ENCODE measurements at regions not wholly inside any gene's neighbourhood (a gene's known extent, or its start where the extent isn't known, plus 50 kb on each side); places are given as distances from the start of the nearest gene placed in this dataset.
"Not testable (repeated sequence)": the region's sequence is repeated elsewhere in the genome, so short reads cannot be mapped to it uniquely, and the experiment has no call there.

GRCh38 chr3:5974630-5975322, 787.3 kb downstream of the EDEM1 start:
- no peak for DNase-seq (ENCODE audit: low read depth in 2 of 2)

- DNase-seq (ENCODE audit: low read depth in 2 of 2): no peak
Measured at GRCh38 chr3:5977331-5977730, 789.8 kb downstream of the EDEM1 start.

GRCh38 chr3:5980475-5980874, 793.0 kb downstream of the EDEM1 start:
- no peak for DNase-seq (ENCODE audit: low read depth in 2 of 2)

DNA sequence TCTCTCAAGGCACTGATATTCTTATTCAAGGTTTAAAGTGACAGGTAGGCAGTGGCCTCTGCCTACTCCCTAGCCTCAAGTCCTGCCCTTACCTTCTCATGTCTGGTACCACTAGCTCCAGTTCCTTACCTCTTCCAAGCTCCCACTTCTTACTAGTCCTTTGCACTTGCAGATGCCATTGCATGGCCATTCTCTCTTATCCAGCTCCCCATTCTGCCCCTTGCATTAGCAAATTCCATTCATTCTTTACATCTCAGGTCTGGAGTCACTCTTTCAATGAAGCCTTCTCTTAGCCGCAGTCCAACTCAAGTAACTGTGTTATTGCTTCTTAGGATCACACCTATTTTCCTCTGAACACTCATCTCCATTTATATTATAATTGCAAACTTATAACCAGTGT, 807.1 kb downstream of the EDEM1 start:
- no peak for DNase-seq (ENCODE audit: low read depth in 2 of 2)

DNA sequence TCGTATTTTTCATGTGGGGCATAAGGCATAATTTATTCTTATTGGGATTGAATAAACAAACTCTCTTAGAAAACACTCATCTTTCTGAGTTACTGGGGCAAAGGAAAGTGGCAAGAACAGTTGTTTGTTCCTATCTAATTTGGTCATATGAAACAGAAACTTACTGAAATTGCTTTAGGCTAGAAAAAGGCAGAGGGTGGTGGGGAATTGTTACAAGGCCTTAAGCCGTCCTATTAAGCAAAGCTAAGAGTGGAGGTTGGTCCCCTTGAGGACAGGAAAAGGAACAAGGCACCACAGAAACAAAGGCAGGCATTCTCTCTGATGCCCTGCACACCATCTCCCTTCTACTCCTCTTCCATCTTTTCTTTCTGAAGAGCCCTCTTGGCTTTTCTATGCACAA, 830.9 kb downstream of the EDEM1 start:
- no peak for DNase-seq (ENCODE audit: low read depth in 2 of 2)

GRCh38 chr3:6022621-6023020, 835.1 kb downstream of the EDEM1 start:
- DNase-seq (ENCODE audit: low read depth in 2 of 2): no peak

GRCh38 chr3:6025032-6025431, 835.9 kb upstream of the GRM7 start:
- no peak for DNase-seq (ENCODE audit: low read depth in 2 of 2)

- DNase-seq (ENCODE audit: low read depth in 2 of 2): not testable (repeated sequence)
Measured at GRCh38 chr3:6030648-6031047, 830.3 kb upstream of the GRM7 start.

DNA sequence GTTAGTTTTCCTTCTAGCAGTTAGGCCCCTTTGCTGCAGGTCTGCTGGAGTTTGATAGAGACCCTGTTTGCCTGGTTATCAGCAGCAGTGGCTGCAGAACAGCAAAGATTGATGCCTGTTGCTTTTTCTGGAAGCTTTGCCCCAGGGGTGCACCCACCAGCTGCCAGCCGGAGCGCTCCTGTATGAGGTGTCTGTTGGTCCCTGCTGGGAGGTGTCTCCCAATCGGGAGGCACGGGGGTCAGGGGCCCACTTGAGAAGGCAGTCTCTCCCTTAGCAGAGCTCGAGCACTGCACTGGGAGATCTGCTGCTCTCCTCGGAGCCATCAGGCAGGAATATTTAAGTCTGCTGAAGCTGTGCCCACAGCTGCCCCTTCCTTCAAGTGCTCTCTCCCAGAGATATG, 825.3 kb upstream of the GRM7 start:
- DNase-seq (ENCODE audit: low read depth in 2 of 2): no peak

DNA sequence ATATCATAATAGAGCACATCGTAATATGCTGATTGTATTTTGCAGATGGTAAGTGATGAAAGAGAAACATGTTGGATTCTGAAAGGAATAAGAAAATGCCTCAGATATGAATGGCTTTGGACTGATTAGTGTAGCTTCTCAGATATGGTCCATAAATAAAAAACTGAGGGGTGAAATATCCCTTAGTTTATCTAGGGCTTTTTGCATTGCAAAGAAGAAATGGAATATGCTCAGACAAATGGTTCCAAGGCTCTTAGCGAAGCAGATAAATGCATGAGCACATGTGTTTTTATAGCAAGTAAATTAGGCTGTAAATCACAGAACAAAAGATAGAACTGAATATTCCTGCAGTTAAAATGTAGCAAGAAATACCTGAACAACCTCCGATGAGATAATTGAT, 820.9 kb upstream of the GRM7 start:
- no peak for DNase-seq (ENCODE audit: low read depth in 2 of 2)

DNA sequence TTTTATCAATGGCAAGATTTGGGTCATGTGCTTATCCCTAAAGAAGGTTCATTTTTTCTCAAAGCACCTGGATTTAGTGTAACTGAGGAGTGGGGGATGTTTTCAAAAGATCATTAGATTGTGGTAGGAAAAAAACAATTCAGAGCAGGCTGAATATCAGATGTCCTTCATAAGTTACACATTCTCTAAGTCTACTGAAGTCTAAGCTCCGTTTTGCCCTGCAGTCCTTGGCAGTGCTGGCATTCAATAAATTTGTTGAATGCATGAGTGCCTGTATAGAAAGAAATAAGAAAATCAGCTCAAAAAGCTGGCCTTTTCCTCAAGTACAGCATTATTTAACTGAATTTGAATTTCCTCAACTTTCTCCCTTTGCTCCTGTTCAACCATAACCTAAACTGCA, 819.0 kb upstream of the GRM7 start:
- DNase-seq (ENCODE audit: low read depth in 2 of 2): no peak

DNA sequence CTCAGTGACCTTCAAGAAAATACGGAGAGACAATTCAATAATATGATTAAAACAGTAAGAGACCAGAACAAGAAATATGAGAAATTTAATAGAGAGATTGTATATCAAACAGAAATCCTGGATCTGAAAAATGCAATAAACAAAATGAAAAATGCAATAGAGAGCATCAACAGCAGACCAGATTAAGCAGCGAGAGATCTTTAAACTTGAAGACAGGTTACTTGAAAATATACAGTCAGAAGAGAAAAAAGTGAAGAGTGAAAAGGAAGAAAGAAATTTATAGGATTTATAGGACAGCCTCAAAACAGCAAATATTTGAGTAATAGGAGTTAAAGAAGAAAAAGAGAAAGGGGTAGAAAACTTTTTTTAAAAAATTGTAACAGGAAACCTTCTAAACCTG, 813.9 kb upstream of the GRM7 start:
- DNase-seq (ENCODE audit: low read depth in 2 of 2): no peak

GRCh38 chr3:6060251-6060650, 800.7 kb upstream of the GRM7 start:
- DNase-seq (ENCODE audit: low read depth in 2 of 2): no peak

GRCh38 chr3:6062261-6063187, 798.4 kb upstream of the GRM7 start:
- no peak for DNase-seq (ENCODE audit: low read depth in 2 of 2)

GRCh38 chr3:6066397-6066796, 794.5 kb upstream of the GRM7 start:
- DNase-seq (ENCODE audit: low read depth in 2 of 2): no peak

- not testable (repeated sequence) for DNase-seq (ENCODE audit: low read depth in 2 of 2)
Measured at GRCh38 chr3:6066868-6067578, 793.9 kb upstream of the GRM7 start.

DNA sequence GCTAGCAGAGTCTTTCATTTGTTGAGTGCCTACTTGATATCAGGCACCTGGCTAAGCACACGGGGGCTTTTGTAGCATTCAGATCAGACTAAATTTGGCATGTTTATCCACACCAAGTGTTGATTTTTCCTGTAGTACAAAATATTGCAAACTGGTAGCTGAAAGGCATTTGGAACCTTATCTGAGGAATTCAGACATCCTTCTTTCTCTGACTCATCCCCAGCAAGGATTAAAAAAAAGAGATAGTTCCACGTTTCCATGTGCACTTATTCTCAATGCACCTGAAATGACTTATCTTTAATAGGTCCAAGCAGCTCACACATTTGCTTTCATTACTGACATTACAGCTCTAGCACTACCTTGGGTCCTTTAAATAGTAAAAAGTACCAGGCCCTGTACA, 786.0 kb upstream of the GRM7 start:
- DNase-seq (ENCODE audit: low read depth in 2 of 2): no peak

DNA sequence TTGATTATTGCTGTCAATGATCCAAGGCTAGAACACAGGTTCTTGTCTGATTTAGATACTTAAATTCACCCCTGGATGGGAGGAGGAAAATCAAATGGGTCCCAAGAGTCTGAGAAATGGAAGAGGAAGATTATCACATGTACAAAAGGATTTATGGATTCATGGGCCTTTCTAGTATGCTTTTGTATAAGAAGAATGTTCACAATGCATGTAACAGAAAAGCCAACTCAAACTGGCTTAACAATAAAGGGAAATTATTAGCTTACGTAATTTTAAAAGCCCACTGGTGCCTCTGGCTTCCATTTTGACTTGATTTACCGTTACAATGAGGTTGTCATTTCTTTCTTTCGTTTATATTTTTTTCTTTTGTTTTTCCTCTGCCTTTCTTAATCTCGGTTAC, 782.5 kb upstream of the GRM7 start:
- no peak for DNase-seq (ENCODE audit: low read depth in 2 of 2)

GRCh38 chr3:6079011-6079410, 781.9 kb upstream of the GRM7 start:
- DNase-seq (ENCODE audit: low read depth in 2 of 2): no peak

GRCh38 chr3:6079561-6080179, 781.2 kb upstream of the GRM7 start:
- DNase-seq (ENCODE audit: low read depth in 2 of 2): no peak

- no peak for DNase-seq (ENCODE audit: low read depth in 2 of 2)
Measured at GRCh38 chr3:6088433-6088832, 772.5 kb upstream of the GRM7 start.

GRCh38 chr3:6089780-6090179, 771.1 kb upstream of the GRM7 start:
- no peak for DNase-seq (ENCODE audit: low read depth in 2 of 2)
